Thyroid gland (tissue), 4 donors: ENCODE measurements at regions not wholly inside any gene's neighbourhood (a gene's known extent, or its start where the extent isn't known, plus 50 kb on each side); places are given as distances from the start of the nearest gene placed in this dataset.
"Not testable (repeated sequence)": the region's sequence is repeated elsewhere in the genome, so short reads cannot be mapped to it uniquely, and the experiment has no call there.

Source experiments
- DNase-seq, 2 donors: peaks; one replicate each; pipeline ENCODE4 v3.0.0-alpha.2; 2019
- H3K27ac ChIP-seq, 3 donors: fragments of 200-600 bp; sonication (generic); 1 replicate in 2 of 3; 2 replicates in 1 of 3; pipeline ENCODE4 v1.5.1; 2016 to 2019; ENCODE audit warnings: mild to moderate bottlenecking in 1 of 3, moderate library complexity in 1 of 3
- H3K27me3 ChIP-seq: fragments of 200-600 bp; sonication (generic); one replicate; pipeline ENCODE4 v1.5.1; 2019
- H3K36me3 ChIP-seq, 2 donors: fragments of 200-600 bp; sonication (generic); one replicate each; pipeline ENCODE4 v1.5.1; 2016 to 2019
- H3K4me1 ChIP-seq, 2 donors: fragments of 200-600 bp; sonication (generic); one replicate each; pipeline ENCODE4 v1.5.1; 2017 to 2019
- H3K4me3 ChIP-seq, 3 donors: fragments of 200-600 bp; sonication (generic); replicated peaks in 1 of 3; 1 replicate in 2 of 3; 2 replicates in 1 of 3; pipeline ENCODE4 v1.5.1; 2016; ENCODE audit warnings: mild to moderate bottlenecking in 1 of 3
- H3K9me3 ChIP-seq: fragments of 200-600 bp; sonication (generic); one replicate; pipeline ENCODE4 v1.5.1; 2017
- CTCF ChIP-seq, 6 experiments: fragments of 200-600 bp in 3 of 6; fragments of 450-650 bp in 3 of 6; sonication (generic) in 3 of 6; IDR thresholded peaks; one replicate each; pipeline ENCODE4 v1.5.1; 2016 to 2019; ENCODE audit warnings: antibody characterized with exemption in 6 of 6, mild to moderate bottlenecking in 2 of 6, inconsistent platforms in 1 of 6, moderate library complexity in 1 of 6
- POLR2A ChIP-seq, 2 donors: fragments of 450-650 bp; IDR thresholded peaks; one replicate each; pipeline ENCODE4 v1.6.1; 2017; ENCODE audit warnings: antibody characterized with exemption in 2 of 2, mild to moderate bottlenecking in 2 of 2, moderate library complexity in 1 of 2
- WGBS, 2 donors: methylation state at CpG; one replicate each; pipeline ENCODE4 v1.1.5; 2017; 5-methylcytosine and 5-hydroxymethylcytosine counted together
- intact Hi-C: fragments of 100-400 bp; cut with DNase I; formaldehyde crosslinking; loops from one replicate; pipeline ENCODE4 v1.15.1; 2023

DNA sequence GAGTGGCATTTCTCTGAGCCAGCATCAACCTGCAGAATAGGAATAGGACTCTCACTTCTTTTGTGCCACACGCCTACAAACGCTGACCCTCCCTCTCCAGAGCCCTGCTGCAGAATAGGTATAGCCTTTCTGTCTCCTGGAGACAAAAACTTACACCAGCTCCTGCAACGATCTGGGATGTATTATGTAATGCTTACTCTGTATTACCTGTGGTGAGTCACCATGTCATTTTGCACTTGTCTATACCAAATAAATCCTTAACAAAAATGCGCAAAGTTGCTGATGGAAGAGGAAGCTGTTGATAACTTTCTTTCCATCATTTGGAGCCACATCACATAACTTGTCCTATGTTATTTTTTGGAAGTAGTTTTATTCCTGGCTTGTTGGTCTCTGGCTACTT lies 155.8 kb upstream of the FNDC3A start:
- no peak for DNase-seq
- intact Hi-C loops = no loop called here
- Histone ChIP-seq H3K4me1 (no peaks in the 10 kb centered on the region), H3K36me3 (no peaks in the 10 kb centered on the region), H3K27ac (no peak overlapping the region), H3K9me3 (no peaks in the 10 kb centered on the region), H3K4me3 (no peak overlapping the region), H3K27me3 (no peaks in the 10 kb centered on the region)
- TF ChIP-seq CTCF (IDR thresholded peaks at IDR 0.05) = no peak
- TF ChIP-seq POLR2A (IDR thresholded peaks at IDR 0.05) = no peak
- 57 to 81% methylated on average over 4 of the region's 4 CpGs for WGBS, 2 donors

- H3K4me3 ChIP-seq, H3K9me3 ChIP-seq, DNase-seq, intact Hi-C loops, H3K27ac ChIP-seq, H3K4me1 ChIP-seq, H3K27me3 ChIP-seq, H3K36me3 ChIP-seq: not testable (repeated sequence)
- 92 to 96% methylated on average over 9 of the region's 9 CpGs for WGBS, 2 donors
Measured at GRCh38 chr13:48823526-48823925, 152.2 kb upstream of the FNDC3A start.

DNA sequence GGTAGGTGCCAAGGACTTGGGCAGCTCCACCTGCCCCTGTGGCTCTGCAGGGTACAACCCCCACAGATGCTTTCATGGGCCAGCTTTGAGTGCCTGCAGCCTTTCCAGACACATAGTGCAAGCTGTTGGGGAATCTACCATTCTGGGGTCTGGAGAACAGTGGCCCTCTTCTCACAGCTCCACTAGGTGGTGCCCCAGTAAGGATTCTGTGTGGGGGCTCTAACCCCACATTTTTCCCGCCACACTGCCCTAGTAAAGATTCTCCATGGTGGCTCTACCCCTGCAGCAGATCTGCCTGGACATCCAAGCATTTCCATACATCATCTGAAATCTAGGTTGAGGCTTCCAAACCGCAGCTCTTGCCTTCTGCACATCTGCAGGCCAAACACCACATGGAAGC lies 149.7 kb upstream of the FNDC3A start:
- intact Hi-C loops = no loop called here
- 89 to 92% methylated on average over 2 of the region's 2 CpGs for WGBS, 2 donors
- H3K9me3 ChIP-seq = no peaks in the 10 kb centered on the region
- H3K4me3 ChIP-seq = no peak overlapping the region
- H3K27me3 ChIP-seq = no peaks in the 10 kb centered on the region
- no peak for DNase-seq
- no peak overlapping the region for H3K27ac ChIP-seq
- H3K36me3 ChIP-seq = no peaks in the 10 kb centered on the region
- TF ChIP-seq POLR2A (IDR thresholded peaks at IDR 0.05) = no peak
- TF ChIP-seq CTCF (IDR thresholded peaks at IDR 0.05) = no peak
- H3K4me1 ChIP-seq = no peaks in the 10 kb centered on the region

DNA sequence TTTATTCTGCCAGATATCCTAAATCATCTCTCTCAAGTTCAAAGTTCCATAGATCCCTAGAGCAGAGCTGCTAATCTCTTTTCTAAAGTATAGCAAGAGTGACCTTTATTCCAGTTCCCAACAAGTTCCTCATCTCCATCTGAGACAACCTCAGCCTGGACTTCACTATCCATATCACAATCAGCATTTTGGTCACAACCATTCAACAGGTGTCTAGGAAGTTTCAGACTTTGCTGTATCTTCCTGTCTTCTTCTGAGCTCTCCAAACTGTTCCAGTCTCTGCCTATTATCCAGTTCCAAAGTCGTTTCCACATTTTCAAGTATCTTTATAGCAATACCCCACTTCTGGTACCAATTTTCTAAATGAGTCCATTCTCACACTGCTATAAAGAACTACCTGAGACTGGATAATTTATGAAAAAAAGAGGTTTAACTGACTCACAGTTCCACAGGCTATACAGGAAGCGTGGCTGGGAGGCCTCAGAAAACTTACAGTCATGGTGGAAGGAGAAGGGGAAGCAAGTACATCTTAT lies 148.7 kb upstream of the FNDC3A start:
- DNase-seq, H3K4me3 ChIP-seq, H3K27ac ChIP-seq, intact Hi-C loops, H3K9me3 ChIP-seq, H3K36me3 ChIP-seq, H3K4me1 ChIP-seq, H3K27me3 ChIP-seq: not testable (repeated sequence)
- WGBS, 2 donors = 38 to 71% methylated on average over 2 of the region's 2 CpGs

GRCh38 chr13:48827709-48828108 lies 148.0 kb upstream of the FNDC3A start:
- no peak for DNase-seq
- WGBS, 2 donors = 98 to 100% methylated on average over 2 of the region's 2 CpGs
- intact Hi-C loops = no loop called here

DNA sequence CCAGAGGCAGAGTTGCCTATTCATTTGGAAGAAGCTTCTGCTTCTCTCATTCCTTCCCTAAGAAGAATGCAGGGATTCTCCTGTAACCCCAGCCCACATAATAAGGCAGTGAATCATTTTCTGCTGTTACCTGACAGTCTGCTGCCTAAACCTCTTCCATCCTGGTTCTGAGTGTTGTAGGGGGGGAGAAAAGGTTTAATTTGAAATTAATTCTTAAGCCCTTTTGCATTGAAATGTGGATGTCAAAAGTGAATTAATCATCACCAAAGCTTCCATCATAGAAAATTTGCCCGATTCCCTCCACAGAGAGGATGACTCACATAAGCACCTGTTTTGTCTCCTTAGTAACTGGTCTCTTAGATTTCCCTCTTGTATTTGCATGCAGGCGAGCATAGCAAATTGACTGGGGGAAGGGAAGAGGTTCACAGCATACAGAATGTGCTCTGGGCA lies 146.7 kb upstream of the FNDC3A start:
- Histone ChIP-seq H3K9me3 (no peaks in the 10 kb centered on the region), H3K27ac (no peak overlapping the region), H3K36me3 (no peaks in the 10 kb centered on the region), H3K4me1 (no peaks in the 10 kb centered on the region), H3K27me3 (no peaks in the 10 kb centered on the region), H3K4me3 (no peak overlapping the region)
- 36% methylated on average over 2 of the region's 2 CpGs for WGBS, 2 donors
- intact Hi-C loops = no loop called here
- TF ChIP-seq CTCF (IDR thresholded peaks at IDR 0.05) (no peak), POLR2A (IDR thresholded peaks at IDR 0.05) (no peak)
- DNase-seq = no peak

More at GRCh38 chr13:48827709-48828108, 148.0 kb upstream of the FNDC3A start:
- no peaks in the 10 kb centered on the region for H3K36me3 ChIP-seq
- H3K4me1 ChIP-seq = no peaks in the 10 kb centered on the region
- H3K27me3 ChIP-seq = no peaks in the 10 kb centered on the region
- no peak overlapping the region for H3K27ac ChIP-seq
- H3K4me3 ChIP-seq = no peak overlapping the region
- no peak for TF ChIP-seq CTCF (IDR thresholded peaks at IDR 0.05)
- no peaks in the 10 kb centered on the region for H3K9me3 ChIP-seq
